HFFc6 (cell line): ENCODE measurements at regions not wholly inside any gene's neighbourhood (a gene's known extent, or its start where the extent isn't known, plus 50 kb on each side); places are given as distances from the start of the nearest gene placed in this dataset.
A peak's percentile ranks its signal among the peaks of the same experiment; 100 is the strongest.

Source experiments
- DNase-seq: peaks from one replicate; pipeline ENCODE4 v3.0.0-alpha.2; 2018
- H3K27ac Mint-ChIP-seq: 2 replicates; pipeline ENCODE4 v1.8.0; 2020; ENCODE audit warnings: mild to moderate bottlenecking, mixed read lengths
- H3K27me3 Mint-ChIP-seq: 2 replicates; pipeline ENCODE4 v1.8.0; 2021; ENCODE audit warnings: mild to moderate bottlenecking, moderate library complexity, mixed read lengths; ENCODE audit not compliant: insufficient read depth
- H3K36me3 Mint-ChIP-seq: 2 replicates; pipeline ENCODE4 v1.8.0; 2021; ENCODE audit warnings: low read depth, mixed read lengths
- H3K4me1 Mint-ChIP-seq: 2 replicates; pipeline ENCODE4 v1.8.0; 2020; ENCODE audit warnings: low read depth, mixed read lengths
- H3K4me3 Mint-ChIP-seq: 2 replicates; pipeline ENCODE4 v1.8.0; 2020; ENCODE audit warnings: mild to moderate bottlenecking, moderate library complexity, mixed read lengths
- H3K9me3 Mint-ChIP-seq: 2 replicates; pipeline ENCODE4 v1.8.0; 2020; ENCODE audit warnings: mild to moderate bottlenecking, mixed read lengths
- CTCF ChIP-seq: fragments of 200-600 bp; sonication (generic); IDR thresholded peaks from 2 replicates; pipeline ENCODE4 v1.5.0; 2021; ENCODE audit warnings: antibody characterized with exemption, mild to moderate bottlenecking

- H3K4me3 Mint-ChIP-seq, result no peak overlapping the region
- no peaks in the 10 kb centered on the region; the same call in 1 of the 2 replicates for H3K4me1 Mint-ChIP-seq
- H3K9me3 Mint-ChIP-seq, result peaks cover 9% of the 10 kb centered on the region; the same call in 1 of the 2 replicates
- H3K27me3 Mint-ChIP-seq, result no peaks in the 10 kb centered on the region
- no peaks in the 10 kb centered on the region for H3K36me3 Mint-ChIP-seq
- TF ChIP-seq CTCF, result no peak
- DNase-seq, result peak; percentile 7
- no peak overlapping the region for H3K27ac Mint-ChIP-seq
Measured at GRCh38 chr11:42521994-42522393, 789.8 kb upstream of the API5 start.

- H3K4me3 Mint-ChIP-seq, result no peak overlapping the region
- H3K9me3 Mint-ChIP-seq, result no peaks in the 10 kb centered on the region; the same call in 1 of the 2 replicates
- no peaks in the 10 kb centered on the region; the same call in 1 of the 2 replicates for H3K4me1 Mint-ChIP-seq
- H3K36me3 Mint-ChIP-seq, result no peaks in the 10 kb centered on the region
- DNase-seq, result peak; percentile 61
- peak; percentile 84 for TF ChIP-seq CTCF
- no peaks in the 10 kb centered on the region for H3K27me3 Mint-ChIP-seq
- no peak overlapping the region for H3K27ac Mint-ChIP-seq
Measured at GRCh38 chr11:42524534-42525227, 787.1 kb upstream of the API5 start.

GRCh38 chr11:42526426-42526825, 785.4 kb upstream of the API5 start:
- no peaks in the 10 kb centered on the region for H3K27me3 Mint-ChIP-seq
- TF ChIP-seq CTCF, result no peak
- H3K36me3 Mint-ChIP-seq, result no peaks in the 10 kb centered on the region
- no peaks in the 10 kb centered on the region; the same call in 1 of the 2 replicates for H3K4me1 Mint-ChIP-seq
- H3K4me3 Mint-ChIP-seq, result no peak overlapping the region
- DNase-seq, result no peak
- no peak overlapping the region for H3K27ac Mint-ChIP-seq
- H3K9me3 Mint-ChIP-seq, result no peaks in the 10 kb centered on the region; the same call in 1 of the 2 replicates

DNA sequence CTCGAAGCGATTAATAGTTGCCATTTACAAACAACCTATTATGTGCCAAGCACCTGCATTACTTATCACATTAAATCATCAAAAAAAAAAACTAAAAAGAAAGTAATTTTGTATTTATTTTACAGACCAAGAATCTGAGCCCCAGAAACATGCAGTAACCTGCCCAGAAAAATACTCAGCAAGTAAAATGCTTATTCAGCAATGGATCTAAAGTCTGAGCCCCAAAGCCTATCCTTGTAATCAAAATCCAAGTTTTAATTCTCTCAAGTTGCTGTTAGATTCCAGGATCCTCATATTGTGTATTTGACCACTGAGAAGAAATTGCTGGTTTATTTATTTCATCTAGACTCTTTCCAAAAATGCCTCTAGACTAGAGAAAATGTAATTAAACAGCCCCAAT, 783.3 kb upstream of the API5 start:
- Mint-ChIP-seq H3K36me3 (no peaks in the 10 kb centered on the region), H3K4me1 (no peaks in the 10 kb centered on the region), H3K27me3 (no peaks in the 10 kb centered on the region), H3K27ac (no peak overlapping the region), H3K9me3 (no peaks in the 10 kb centered on the region; the same call in 1 of the 2 replicates), H3K4me3 (no peak overlapping the region)
- TF ChIP-seq CTCF, result no peak
- no peak for DNase-seq

GRCh38 chr11:42528911-42529310, 782.9 kb upstream of the API5 start:
- Mint-ChIP-seq H3K4me1 (no peaks in the 10 kb centered on the region), H3K4me3 (no peak overlapping the region), H3K36me3 (no peaks in the 10 kb centered on the region), H3K9me3 (no peaks in the 10 kb centered on the region; the same call in 1 of the 2 replicates), H3K27me3 (no peaks in the 10 kb centered on the region; the same call in 1 of the 2 replicates), H3K27ac (no peak overlapping the region)
- no peak for TF ChIP-seq CTCF
- DNase-seq, result no peak
